K562 (cell line): ENCODE measurements at regions not wholly inside any gene's neighbourhood (a gene's known extent, or its start where the extent isn't known, plus 50 kb on each side); places are given as distances from the start of the nearest gene placed in this dataset.

Experiments
- ARNT ChIP-seq, 2 experiments: fragments of 450-650 bp; IDR thresholded peaks; 2 replicates each; pipeline ENCODE4 v1.6.1; 2016; ENCODE audit warnings: mild to moderate bottlenecking in 1 of 2
- BRD9 ChIP-seq: fragments of 450-650 bp; IDR thresholded peaks from 2 replicates; pipeline ENCODE4 v1.6.1; 2018; ENCODE audit warnings: low read depth; ENCODE audit not compliant: partially characterized antibody
- C11orf30 ChIP-seq: fragments of 450-650 bp; IDR thresholded peaks from 2 replicates; pipeline ENCODE4 v1.6.1; 2016; ENCODE audit warnings: low read depth, mild to moderate bottlenecking
- EP400 ChIP-seq: fragments of 450-650 bp; IDR thresholded peaks from 2 replicates; pipeline ENCODE4 v1.6.1; 2017; ENCODE audit warnings: antibody characterized with exemption, mild to moderate bottlenecking, moderate library complexity
- HDGF ChIP-seq: fragments of 450-650 bp; IDR thresholded peaks from 2 replicates; pipeline ENCODE4 v1.6.1; 2016
- HIVEP1 ChIP-seq: fragments of 250-450 bp; sonication (Bioruptor Pico); IDR thresholded peaks from 2 replicates; pipeline ENCODE4 v1.4.0; 2020; ENCODE audit warnings: mild to moderate bottlenecking
- MTA2 ChIP-seq: fragments of 450-650 bp; IDR thresholded peaks from 2 replicates; pipeline ENCODE4 v1.6.1; 2016; ENCODE audit warnings: low read depth
- NBN ChIP-seq: fragments of 450-650 bp; IDR thresholded peaks from 2 replicates; pipeline ENCODE4 v1.6.1; 2016; ENCODE audit warnings: low read depth, mild to moderate bottlenecking
- NCOA1 ChIP-seq: fragments of 450-650 bp; IDR thresholded peaks from 2 replicates; pipeline ENCODE4 v1.6.1; 2016; ENCODE audit warnings: low read depth
- PCBP1 ChIP-seq: fragments of 200-400 bp; formaldehyde crosslinking; IDR thresholded peaks from 2 replicates; pipeline ENCODE4 v1.6.1; 2018; ENCODE audit warnings: mild to moderate bottlenecking, low read depth, low read length; ENCODE audit not compliant: poor library complexity, severe bottlenecking
- RCOR1 ChIP-seq, 2 experiments: IDR thresholded peaks; 2 replicates each; pipeline ENCODE4 v1.6.1; 2012; ENCODE audit warnings: low read depth in 2 of 2, low read length in 2 of 2, borderline replicate concordance in 1 of 2, improper control_type of control experiment in 1 of 2
- SLC30A9 ChIP-seq: fragments of 250-450 bp; sonication (Bioruptor Pico); IDR thresholded peaks from 2 replicates; pipeline ENCODE4 v1.8.0; 2022; ENCODE audit warnings: mild to moderate bottlenecking, moderate library complexity
- ZNF175 ChIP-seq: fragments of 200-800 bp; sonication (Bioruptor generic); IDR thresholded peaks from 2 replicates; pipeline ENCODE4 v1.6.1; 2016; ENCODE audit warnings: low read depth, mild to moderate bottlenecking, missing genetic modification characterization, missing compliant biosample characterization
- ZNF253 ChIP-seq: fragments of 250-450 bp; sonication (Bioruptor Pico); conservative IDR thresholded peaks from 2 replicates; pipeline ENCODE4 v1.6.1; 2021; ENCODE audit warnings: mild to moderate bottlenecking
- ZNF316 ChIP-seq: fragments of 450-650 bp; IDR thresholded peaks from 2 replicates; pipeline ENCODE4 v1.6.1; 2016
- ZNF583 ChIP-seq: fragments of 250-450 bp; sonication (Bioruptor Pico); IDR thresholded peaks from 2 replicates; pipeline ENCODE4 v1.4.0; 2020
- ZNF766 ChIP-seq: fragments of 200-800 bp; sonication (Bioruptor generic); conservative IDR thresholded peaks from 2 replicates; pipeline ENCODE4 v1.6.1; 2016; ENCODE audit warnings: missing genetic modification characterization, missing compliant biosample characterization
- ZSCAN29 ChIP-seq: fragments of 450-650 bp; IDR thresholded peaks from 2 replicates; pipeline ENCODE4 v1.6.1; 2017
- TF ChIP-seq, protein P1 (sequence below): fragments of 450-650 bp; IDR thresholded peaks from 2 replicates; pipeline ENCODE4 v1.6.1; 2016; ENCODE audit warnings: borderline replicate concordance
- TF ChIP-seq, protein P2 (sequence below): IDR thresholded peaks from 2 replicates; pipeline ENCODE4 v1.6.1; 2011; ENCODE audit not compliant: insufficient read length; ENCODE audit errors: extremely low read depth
- TF ChIP-seq, protein P3 (sequence below): fragments of 450-650 bp; conservative IDR thresholded peaks from 2 replicates; pipeline ENCODE4 v1.6.1; 2016; ENCODE audit warnings: missing genetic modification characterization, low read depth, mild to moderate bottlenecking, control low read depth, missing compliant biosample characterization
- TF ChIP-seq, protein P4 (sequence below): fragments of 200-400 bp; formaldehyde crosslinking; IDR thresholded peaks from 2 replicates; pipeline ENCODE4 v1.6.1; 2017; ENCODE audit warnings: mild to moderate bottlenecking, low read depth, low read length, moderate library complexity
- TF ChIP-seq, protein P5 (sequence below), 3 experiments: IDR thresholded peaks in 2 of 3; conservative IDR thresholded peaks in 1 of 3; 2 replicates each; pipeline ENCODE4 v1.5.1; 2011 to 2012; ENCODE audit warnings: low read length in 3 of 3, mild to moderate bottlenecking in 3 of 3, control low read depth in 2 of 3, improper control_type of control experiment in 1 of 3, inconsistent platforms in 1 of 3, low read depth in 1 of 3, mixed read lengths in 1 of 3, moderate library complexity in 1 of 3; ENCODE audit not compliant: insufficient read depth in 2 of 3

- no peak for TF ChIP-seq ZNF253 (CRISPR knock-in tag)
- no peak for TF ChIP-seq ZSCAN29
- no peak for TF ChIP-seq ZNF583
- TF ChIP-seq NCOA1 = no peak
- TF ChIP-seq, protein P1, sequence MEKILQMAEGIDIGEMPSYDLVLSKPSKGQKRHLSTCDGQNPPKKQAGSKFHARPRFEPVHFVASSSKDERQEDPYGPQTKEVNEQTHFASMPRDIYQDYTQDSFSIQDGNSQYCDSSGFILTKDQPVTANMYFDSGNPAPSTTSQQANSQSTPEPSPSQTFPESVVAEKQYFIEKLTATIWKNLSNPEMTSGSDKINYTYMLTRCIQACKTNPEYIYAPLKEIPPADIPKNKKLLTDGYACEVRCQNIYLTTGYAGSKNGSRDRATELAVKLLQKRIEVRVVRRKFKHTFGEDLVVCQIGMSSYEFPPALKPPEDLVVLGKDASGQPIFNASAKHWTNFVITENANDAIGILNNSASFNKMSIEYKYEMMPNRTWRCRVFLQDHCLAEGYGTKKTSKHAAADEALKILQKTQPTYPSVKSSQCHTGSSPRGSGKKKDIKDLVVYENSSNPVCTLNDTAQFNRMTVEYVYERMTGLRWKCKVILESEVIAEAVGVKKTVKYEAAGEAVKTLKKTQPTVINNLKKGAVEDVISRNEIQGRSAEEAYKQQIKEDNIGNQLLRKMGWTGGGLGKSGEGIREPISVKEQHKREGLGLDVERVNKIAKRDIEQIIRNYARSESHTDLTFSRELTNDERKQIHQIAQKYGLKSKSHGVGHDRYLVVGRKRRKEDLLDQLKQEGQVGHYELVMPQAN = no peak
- peak; percentile 74 for TF ChIP-seq ZNF316
- TF ChIP-seq, protein P2, sequence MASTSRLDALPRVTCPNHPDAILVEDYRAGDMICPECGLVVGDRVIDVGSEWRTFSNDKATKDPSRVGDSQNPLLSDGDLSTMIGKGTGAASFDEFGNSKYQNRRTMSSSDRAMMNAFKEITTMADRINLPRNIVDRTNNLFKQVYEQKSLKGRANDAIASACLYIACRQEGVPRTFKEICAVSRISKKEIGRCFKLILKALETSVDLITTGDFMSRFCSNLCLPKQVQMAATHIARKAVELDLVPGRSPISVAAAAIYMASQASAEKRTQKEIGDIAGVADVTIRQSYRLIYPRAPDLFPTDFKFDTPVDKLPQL = no peak
- peak; percentile 50 for TF ChIP-seq BRD9
- no peak for TF ChIP-seq HIVEP1 (CRISPR knock-in tag)
- TF ChIP-seq NBN = no peak
- TF ChIP-seq, protein P3, sequence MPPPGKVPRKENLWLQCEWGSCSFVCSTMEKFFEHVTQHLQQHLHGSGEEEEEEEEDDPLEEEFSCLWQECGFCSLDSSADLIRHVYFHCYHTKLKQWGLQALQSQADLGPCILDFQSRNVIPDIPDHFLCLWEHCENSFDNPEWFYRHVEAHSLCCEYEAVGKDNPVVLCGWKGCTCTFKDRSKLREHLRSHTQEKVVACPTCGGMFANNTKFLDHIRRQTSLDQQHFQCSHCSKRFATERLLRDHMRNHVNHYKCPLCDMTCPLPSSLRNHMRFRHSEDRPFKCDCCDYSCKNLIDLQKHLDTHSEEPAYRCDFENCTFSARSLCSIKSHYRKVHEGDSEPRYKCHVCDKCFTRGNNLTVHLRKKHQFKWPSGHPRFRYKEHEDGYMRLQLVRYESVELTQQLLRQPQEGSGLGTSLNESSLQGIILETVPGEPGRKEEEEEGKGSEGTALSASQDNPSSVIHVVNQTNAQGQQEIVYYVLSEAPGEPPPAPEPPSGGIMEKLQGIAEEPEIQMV (tag) = no peak
- no peak for TF ChIP-seq SLC30A9 (CRISPR knock-in tag)
- TF ChIP-seq C11orf30 = peak; percentile 79
- TF ChIP-seq ZNF766 (CRISPR knock-in tag) = no peak
- TF ChIP-seq HDGF = peak; percentile 90; the same call in 1 of the 2 replicates
- TF ChIP-seq, protein P4, sequence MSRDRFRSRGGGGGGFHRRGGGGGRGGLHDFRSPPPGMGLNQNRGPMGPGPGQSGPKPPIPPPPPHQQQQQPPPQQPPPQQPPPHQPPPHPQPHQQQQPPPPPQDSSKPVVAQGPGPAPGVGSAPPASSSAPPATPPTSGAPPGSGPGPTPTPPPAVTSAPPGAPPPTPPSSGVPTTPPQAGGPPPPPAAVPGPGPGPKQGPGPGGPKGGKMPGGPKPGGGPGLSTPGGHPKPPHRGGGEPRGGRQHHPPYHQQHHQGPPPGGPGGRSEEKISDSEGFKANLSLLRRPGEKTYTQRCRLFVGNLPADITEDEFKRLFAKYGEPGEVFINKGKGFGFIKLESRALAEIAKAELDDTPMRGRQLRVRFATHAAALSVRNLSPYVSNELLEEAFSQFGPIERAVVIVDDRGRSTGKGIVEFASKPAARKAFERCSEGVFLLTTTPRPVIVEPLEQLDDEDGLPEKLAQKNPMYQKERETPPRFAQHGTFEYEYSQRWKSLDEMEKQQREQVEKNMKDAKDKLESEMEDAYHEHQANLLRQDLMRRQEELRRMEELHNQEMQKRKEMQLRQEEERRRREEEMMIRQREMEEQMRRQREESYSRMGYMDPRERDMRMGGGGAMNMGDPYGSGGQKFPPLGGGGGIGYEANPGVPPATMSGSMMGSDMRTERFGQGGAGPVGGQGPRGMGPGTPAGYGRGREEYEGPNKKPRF = no peak
- 0 out of 4 replicates have a peak, but pooled peaks of 1 of the 2 experiments have one; percentile 56 for TF ChIP-seq ARNT (IDR thresholded peaks at IDR 0.05)
- 0 out of 4 replicates have a peak, but pooled peaks of 1 of the 2 experiments have one; percentile 22 for TF ChIP-seq RCOR1 (IDR thresholded peaks at IDR 0.05; ENCODE audit: borderline replicate concordance in 1 of 2, low read depth in 2 of 2, low read length in 2 of 2)
- TF ChIP-seq MTA2 = 0 out of 2 replicates have a peak, but pooled peaks have one; percentile 15
- no peak for TF ChIP-seq ZNF175 (CRISPR knock-in tag)
- TF ChIP-seq PCBP1 = no peak
- 0 out of 2 replicates have a peak, but pooled peaks have one; percentile 18 for TF ChIP-seq EP400
- TF ChIP-seq, protein P5, sequence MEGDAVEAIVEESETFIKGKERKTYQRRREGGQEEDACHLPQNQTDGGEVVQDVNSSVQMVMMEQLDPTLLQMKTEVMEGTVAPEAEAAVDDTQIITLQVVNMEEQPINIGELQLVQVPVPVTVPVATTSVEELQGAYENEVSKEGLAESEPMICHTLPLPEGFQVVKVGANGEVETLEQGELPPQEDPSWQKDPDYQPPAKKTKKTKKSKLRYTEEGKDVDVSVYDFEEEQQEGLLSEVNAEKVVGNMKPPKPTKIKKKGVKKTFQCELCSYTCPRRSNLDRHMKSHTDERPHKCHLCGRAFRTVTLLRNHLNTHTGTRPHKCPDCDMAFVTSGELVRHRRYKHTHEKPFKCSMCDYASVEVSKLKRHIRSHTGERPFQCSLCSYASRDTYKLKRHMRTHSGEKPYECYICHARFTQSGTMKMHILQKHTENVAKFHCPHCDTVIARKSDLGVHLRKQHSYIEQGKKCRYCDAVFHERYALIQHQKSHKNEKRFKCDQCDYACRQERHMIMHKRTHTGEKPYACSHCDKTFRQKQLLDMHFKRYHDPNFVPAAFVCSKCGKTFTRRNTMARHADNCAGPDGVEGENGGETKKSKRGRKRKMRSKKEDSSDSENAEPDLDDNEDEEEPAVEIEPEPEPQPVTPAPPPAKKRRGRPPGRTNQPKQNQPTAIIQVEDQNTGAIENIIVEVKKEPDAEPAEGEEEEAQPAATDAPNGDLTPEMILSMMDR (IDR thresholded peaks at IDR 0.05 in 2 of 3, conservative IDR thresholded peaks at IDR 0.05 in 1 of 3; ENCODE audit: insufficient read depth in 2 of 3, low read depth in 1 of 3, low read length in 3 of 3) = peak; percentile 74 to 92 (median 84)
Observed at GRCh38 chr7:130982160-130982638, 248.2 kb upstream of the KLF14 start (continued).
